Endothelial cell of hepatic sinusoid (primary cell): ENCODE measurements at regions not wholly inside any gene's neighbourhood (a gene's known extent, or its start where the extent isn't known, plus 50 kb on each side); places are given as distances from the start of the nearest gene placed in this dataset.
"Not testable (repeated sequence)": the region's sequence is repeated elsewhere in the genome, so short reads cannot be mapped to it uniquely, and the experiment has no call there.

Experiments
- in situ Hi-C: cut with HindIII; loops from 2 replicates; pipeline ENCODE4 v1.10.0; 2017; ENCODE audit warnings: low sequenced_read_pairs

DNA sequence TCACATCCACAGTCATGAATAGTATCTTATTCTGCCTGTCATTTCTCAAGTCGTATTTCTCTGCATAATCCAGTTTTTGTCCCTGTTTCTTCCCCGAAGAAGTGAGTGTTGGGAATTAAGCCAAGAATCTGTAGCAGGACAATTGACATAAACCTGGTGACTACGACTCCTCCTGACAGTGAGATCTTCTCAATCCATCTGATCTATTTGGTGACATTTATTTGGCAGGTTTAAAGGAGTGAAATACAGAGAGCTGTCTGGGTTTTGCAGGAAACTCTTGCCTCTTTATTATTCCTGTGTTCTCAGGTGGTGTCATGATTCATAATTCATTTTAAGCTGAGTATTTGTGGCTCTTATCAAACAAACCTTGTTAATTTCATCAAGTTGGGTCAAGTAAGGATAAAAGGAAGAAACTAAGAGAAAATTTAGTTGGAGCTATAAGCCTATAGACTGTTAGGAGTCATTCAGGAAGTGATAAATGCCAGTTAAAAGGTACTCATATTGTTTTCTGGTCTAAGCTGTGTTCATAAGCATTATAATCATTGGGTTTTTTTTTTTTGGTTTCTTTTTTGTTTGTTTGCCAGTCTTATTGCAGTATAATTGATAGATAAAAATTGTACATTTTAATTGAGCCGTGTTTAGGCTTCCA is 95.9 kb upstream of the PCSK1 start:
- in situ Hi-C loops, result no loop called here

DNA sequence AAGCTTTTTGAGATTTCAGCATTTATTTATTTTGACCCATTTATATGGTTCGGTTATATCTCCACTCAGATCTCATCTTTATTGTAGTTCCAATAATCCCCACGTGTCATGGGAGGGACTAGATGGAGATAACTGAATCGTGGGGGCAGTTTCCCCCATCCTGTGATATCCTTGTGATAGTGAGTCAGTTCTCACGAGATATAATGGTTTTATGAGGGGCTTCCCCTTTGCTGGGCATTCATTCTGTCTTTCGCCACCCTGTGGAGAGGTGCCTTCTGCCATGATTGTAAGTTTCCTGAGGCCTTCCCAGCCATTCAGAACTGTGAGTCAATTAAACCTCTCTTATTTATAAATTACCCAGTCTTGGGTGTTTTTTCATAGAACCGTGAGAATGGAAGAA is 96.5 kb upstream of the PCSK1 start:
- in situ Hi-C loops, result no loop called here

DNA sequence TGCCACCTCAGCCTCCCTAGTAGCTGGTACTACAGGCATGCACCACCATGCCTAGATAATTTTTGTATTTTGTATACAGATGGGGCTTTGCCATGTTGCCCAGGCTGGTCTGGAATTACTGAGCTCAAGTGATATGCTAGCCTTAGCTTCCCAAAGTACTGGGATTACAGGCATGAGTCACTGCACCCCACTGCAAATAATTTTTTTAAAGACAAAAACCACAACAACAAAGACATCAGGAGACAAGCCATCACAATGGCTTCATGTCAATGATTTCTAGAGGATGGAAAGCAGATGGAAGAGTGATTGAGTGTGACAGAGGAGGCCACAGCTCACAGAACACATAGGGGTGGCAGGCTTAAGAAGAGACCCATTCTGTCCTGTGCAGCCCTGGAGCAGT is 97.9 kb upstream of the PCSK1 start:
- in situ Hi-C loops, result no loop called here

DNA sequence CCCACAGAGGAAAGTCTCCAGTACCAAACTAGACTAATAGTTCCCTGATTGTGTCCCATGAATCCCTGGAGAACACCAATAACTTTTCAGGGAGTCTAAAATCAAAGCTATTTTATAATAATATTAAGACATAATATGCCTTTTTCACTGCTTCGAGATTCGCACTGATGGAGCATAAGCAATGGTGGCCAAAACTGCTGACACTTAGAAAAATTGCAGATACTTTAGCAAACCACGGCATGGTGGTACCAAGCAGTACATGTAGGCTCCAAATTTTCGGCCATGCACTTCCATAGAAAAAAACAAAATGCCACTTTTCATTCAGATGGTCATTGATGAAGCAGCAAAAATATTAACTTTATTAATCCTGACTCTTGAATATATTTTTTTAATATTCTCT is 100.3 kb upstream of the PCSK1 start:
- in situ Hi-C loops, result no loop called here

DNA sequence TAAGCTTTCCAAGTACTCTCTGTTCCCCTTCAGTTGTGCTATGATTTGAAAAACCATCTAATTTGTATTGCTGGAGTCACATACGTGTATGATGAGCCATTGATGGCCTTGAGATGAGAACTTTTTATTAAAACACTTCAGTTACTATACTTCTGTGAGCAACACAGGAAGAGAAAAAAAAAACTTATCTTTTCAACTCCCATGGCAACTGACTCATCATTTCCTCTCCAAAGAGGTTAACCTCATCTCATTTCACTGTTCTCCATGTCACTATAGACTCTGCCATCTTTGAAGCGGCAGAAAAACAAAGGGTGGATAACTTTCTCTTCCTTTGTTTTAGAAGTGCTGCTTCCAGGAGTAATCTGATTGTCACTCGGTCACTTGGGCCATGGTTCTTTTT is 104.3 kb upstream of the PCSK1 start:
- in situ Hi-C loops, result loop anchor here (5.0 kb wide), 1 partner anchor 55 kb away; no protein-coding TSS in a partner anchor

DNA sequence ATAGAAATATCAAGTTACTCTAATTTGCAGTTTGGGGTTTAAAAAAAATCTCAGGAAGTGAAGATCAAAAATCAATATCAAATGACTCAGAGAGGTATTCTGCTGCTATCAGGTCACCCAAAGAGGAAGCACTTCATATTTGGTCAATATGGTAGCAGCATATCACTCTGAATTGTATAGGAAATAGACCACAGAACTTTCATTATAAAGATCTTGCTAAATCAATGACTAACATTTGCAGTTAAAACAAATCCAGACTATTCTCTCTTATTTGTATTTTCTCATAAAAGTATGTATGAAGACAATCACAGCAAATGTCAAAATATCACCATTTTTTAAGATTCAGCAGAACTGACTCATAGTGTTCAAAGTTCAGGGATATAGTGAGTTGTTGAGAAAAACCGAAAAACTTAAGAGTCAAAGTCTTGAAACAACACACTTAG is 105.8 kb upstream of the PCSK1 start:
- in situ Hi-C loops, result loop anchor here (5.0 kb wide), 1 partner anchor 53 kb away; no protein-coding TSS in a partner anchor

DNA sequence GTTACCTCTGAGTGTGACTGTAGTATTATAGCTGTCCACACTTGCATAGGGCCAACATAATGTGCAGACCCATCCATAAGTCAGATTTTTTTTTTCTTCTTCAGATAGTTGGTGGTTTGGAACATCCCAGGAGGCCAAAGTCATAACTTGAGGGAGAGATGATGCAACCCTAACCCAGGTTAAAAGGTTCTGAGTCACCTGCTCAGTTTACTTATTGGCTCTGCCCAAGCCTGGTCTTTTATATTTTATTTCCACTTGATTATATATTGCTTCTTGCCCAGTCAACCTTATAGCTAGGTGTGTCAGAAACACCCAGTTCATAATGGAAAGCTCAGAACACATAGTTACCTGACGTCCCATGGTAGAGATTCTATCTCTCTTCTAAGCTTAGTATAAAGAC is 113.1 kb upstream of the PCSK1 start:
- in situ Hi-C loops, result no loop called here

DNA sequence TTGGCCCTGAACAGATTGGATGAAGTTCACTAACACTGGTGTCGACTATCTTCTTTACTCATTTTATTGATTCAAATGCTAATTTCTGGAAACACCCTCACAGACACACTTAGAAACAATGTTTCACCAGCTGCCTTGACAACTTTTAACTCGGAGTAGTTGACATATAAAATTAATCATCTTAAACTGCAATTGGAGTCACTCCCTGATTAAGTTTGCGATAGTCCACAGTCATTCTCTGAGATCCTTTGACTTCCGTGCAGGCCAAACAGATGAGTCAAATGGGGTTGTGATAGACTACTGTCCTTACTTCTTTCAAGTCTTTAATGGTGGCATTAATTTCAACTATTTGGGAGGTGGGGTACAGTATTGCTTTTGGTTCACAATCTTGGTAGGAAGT is 114.4 kb upstream of the PCSK1 start:
- in situ Hi-C loops, result no loop called here

DNA sequence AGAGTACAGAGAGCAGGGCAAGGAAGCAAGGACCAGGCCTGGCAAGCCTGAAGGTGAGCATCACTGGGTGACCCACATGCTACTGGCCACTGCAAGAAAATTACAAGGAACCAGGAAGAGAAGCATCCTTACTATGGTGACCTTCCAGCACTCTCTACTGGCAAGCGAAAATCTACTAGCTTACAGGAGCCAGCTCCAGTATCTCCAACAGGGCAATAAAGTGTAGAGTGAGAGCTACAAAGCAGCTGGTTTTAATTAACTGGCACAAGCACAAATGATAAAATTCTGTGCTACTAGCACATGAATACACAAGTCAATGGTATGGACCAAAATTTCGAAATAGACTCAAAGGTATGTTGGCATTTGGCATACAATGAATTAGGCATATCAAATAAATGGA is 113.3 kb upstream of the CAST start:
- in situ Hi-C loops, result no loop called here

DNA sequence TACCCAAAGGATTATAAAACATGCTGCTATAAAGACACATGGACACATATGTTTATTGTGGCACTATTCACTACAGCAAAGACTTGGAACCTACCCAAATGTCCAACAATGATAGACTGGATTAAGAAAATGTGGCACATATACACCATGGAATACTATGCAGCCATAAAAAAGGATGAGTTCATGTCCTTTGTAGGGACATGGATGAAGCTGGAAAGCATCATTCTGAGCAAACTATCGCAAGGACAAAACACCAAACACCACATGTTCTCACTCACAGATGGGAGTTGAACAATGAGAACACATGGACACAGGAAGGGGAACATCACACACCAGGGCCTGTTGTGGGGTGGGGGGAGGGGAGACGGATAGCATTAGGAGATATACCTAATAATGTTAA is 101.3 kb upstream of the CAST start:
- in situ Hi-C loops, result not testable (repeated sequence)

DNA sequence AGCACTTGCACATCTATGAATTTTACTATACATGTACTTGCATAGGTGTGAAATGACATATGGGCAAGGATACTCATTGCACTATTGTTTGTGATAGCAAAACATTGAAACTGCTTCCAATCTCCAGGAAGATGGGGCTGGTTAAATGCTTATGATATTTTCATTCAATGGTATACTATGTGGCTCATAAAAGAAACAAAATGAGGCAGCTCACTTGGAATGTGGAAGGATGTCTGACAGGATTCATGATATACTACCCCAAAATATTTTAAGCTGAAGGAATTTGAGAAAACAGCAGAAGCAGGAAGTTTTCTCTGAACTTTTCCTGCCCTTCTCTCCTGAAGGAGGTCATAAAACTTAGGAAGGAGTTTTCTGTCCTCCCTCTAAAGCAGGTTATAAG is 99.6 kb upstream of the CAST start:
- in situ Hi-C loops, result no loop called here

DNA sequence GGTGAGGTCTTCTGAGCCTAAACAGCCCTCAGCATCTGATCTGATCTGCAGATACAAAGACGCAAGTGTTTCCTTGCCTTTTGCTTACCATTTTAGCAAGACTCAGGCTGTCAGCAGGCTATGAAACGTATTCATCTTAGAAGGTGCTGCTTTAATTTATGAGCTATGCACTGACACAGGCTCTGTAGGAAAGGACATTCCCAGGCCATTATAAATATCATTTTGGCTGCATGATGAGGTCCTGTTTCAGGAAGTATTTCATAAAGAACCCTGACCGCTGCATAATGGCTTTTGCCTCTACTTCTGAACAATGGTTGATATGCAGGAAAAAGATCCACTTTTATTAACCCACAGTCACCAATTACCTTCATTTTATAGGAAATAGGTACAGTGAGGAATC is 98.4 kb upstream of the CAST start:
- in situ Hi-C loops, result no loop called here

DNA sequence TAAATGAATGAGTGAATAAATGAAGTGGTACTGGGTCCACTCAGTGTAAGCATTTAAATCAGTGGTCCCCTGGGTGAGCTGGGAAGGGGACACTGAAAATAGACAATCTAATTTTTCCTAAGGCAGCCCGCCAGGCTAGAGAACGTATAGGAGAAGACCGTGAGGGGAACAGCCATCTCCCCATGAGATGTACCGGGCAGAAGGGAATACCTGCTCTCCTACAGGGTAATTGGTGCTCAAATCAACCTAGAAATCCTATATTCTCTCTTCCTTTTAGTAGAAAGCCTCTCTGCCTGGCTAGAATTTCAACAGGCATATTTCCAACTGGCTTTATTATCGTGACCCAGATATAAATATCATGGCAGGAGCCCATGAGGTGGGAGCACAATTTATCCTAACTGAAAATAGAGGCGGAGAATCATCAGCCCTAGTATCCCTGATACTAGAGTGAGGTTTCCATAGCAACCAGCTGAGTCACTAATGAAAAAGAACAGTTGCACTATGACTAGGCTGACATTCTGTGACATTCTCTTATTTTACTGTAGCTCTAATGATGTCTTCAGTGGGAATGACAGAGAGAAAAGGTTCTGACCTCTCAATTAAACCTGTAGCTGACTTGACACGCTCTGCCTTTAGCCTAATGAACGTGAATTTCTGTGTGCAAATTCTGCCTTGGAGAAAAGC is 96.5 kb upstream of the CAST start:
- in situ Hi-C loops, result no loop called here

DNA sequence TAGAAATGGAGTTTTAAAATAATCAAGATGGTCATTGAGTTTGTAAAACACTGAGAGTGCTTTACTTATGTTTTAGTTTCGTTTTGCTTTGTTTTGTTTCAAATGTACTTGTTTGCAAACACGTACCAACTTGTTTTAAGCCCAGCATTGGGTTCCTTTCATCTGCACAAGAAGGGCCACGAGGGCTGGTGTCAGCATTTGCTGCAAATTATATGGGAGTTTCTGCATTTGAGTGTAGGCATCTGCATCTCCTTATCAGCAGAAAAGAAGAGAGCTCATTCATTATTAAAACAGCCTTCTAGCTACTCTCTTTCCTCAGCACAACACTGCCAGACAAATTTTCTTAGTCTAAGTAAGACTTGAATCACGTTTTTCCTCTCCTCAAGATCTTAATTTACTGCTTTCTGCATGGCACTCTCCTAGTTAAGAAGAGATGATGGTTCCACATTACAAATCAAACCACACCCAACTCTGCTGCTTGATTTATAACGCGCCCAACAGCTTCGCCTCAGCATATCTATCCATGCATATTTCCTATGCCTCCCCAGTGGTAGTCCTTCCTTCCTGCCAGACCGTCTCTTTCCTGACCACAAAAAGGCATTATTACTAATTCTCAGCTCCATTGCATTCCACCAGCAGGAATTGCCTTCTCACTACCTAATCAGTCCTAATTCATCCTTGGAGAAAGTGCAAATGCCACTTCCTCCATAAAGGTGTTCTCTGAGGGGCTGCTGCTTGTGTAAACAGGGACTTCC is 95.2 kb upstream of the CAST start:
- in situ Hi-C loops, result no loop called here

DNA sequence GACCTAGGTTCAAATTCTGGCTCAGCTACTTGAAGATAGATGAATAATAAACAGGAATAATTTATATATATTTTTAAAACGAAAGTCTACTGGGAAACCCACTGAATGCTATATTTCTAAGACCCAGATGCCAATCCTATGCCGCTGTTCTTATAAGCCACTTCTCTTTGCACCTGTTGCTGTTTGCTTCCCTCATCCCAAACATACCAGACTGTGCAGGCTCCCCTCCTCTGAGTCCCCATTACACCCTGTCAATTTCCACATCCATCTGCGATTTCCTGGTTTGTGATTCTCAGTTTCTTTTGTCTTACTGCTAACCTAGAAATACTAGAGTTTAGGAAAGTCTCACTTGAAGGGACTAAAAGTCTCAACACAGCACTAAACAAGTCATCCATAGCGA is 92.8 kb upstream of the CAST start:
- in situ Hi-C loops, result no loop called here

DNA sequence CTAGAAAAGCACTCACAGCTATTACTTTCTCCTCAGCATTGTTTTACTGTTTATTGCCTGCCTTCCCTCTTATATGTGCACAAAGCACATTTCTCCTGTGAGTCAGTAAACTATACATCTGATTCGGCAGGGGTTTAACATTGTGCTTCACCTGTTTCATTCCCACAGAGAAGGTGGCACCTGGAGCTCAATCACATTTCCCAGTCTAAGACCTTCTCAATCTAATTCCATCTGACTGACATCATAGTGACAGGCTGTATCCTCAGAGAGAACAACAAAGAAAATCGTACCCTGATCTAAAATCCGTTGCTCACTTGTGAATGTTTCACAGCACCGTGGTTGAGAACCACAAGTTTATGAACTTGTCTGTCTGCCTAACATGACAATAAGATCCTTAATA is 92.4 kb upstream of the CAST start:
- in situ Hi-C loops, result loop anchor here (5.0 kb wide), 1 partner anchor 47 kb away; no protein-coding TSS in a partner anchor

DNA sequence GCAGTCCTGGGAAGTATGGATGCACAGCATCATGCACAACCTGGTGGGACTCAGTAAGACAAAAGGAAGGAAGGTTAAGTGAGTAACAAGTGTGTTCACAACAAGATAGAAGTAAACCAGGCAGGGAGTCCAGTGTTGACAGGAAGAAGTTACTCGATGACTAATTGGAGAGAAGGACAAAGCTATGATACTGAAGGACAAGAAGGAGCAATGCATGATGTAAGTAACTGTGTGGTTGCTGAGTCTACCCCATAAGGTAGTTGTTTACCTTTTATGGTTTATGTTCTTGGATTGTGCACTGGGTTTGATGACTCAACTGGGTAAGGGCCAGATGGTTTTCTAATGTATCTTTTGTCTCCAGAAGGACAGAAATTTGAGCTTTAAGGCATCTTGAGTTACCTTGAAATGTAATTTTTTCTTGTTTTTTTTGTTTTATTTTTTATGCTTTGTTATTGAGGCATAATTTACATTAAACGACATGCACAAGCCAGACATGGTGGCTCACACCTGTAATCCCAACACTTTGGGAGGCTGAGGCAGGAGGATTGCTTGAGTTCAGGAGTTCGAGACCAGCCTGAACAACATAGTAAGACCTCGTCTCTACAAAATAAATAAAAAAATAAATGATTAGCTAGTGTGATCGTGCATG is 89.2 kb upstream of the CAST start:
- in situ Hi-C loops, result loop anchor here (5.0 kb wide), 1 partner anchor 51 kb away; no protein-coding TSS in a partner anchor

DNA sequence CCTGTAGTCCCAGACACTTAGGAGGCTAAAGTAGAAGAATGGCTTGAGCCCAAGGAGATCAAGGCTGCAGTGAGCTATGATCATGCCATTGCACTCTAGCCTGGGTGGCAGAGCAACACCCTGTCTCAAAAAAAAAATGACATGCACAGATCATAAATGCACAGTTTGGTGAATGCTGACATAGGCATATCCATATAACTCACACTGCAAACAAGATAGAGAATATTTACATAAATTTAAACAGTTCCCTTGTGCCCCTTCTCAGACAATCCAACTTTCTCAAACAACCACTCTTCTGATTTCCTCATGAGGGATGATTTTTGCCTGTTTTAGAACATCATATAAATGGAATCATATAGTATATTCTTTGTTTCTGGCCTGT is 88.7 kb upstream of the CAST start:
- in situ Hi-C loops, result loop anchor here (5.0 kb wide), 1 partner anchor 51 kb away; no protein-coding TSS in a partner anchor

DNA sequence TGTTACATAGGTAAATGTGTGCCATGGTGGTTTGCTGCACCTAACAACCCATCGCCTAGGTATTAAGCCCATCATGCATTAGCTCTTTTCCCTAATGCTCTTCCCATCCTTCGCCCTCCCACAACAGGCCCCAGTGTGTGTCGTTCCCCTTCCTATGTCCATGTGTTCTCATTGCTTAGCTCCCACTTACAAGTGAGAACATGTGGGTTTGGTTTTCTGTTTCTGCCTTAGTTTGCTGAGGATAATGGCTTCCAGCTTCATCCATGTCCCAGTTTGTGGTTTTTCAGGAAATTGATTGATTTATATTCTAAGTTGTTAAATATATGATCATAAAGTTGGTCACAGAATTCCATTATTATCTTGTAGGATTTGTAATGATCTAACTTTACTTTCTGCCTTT is 85.3 kb upstream of the CAST start:
- in situ Hi-C loops, result no loop called here

DNA sequence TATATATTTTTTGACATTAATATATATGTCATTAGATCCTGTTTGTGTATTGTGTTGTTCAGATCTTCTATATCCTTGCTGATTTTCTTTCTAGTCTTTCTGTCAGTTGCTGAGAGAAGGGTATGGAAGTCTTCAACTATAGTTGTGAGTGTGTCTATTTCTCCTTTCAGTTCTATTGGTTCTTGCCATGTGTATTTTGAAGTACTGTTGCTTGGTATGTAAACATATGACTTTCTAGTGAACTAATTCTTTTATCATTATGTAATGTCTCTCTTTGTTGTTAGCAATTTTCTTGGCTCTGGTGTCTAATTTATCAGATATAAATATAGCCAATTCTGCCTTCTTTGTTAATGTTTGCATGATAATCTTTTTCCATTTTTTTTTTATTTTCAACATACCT is 84.3 kb upstream of the CAST start:
- in situ Hi-C loops, result no loop called here

DNA sequence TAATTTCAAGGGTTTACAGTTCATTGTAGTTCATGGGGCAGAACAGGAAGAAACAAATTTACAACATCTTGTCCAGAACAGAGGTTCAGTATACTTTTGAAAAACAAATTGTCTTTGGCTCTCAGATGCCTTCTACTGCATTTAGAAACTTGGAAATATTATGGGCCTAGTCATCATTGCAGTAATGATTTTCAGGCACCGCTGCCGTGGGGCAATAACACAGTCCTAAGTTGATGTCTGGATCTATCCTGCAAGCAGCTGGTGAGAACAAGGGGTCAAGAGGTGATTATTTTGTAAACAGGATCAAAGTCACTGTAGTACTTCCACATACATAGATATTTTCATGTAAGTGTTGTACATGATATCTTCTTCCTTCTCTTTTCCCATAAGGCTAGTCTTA is 82.5 kb upstream of the CAST start:
- in situ Hi-C loops, result no loop called here
